Peyer's patch (tissue), 4 donors: ENCODE measurements at regions not wholly inside any gene's neighbourhood (a gene's known extent, or its start where the extent isn't known, plus 50 kb on each side); places are given as distances from the start of the nearest gene placed in this dataset.

ENCODE experiments used
- DNase-seq, 3 donors: peaks; one replicate each; pipeline ENCODE4 v3.0.0-alpha.2; 2017 to 2019
- H3K27ac ChIP-seq, 4 donors: fragments of 200-600 bp; sonication (generic); one replicate each; pipeline ENCODE4 v1.5.1; 2016 to 2019
- H3K27me3 ChIP-seq, 2 donors: fragments of 200-600 bp; sonication (generic); one replicate each; pipeline ENCODE4 v1.5.1; 2019
- H3K36me3 ChIP-seq, 3 donors: fragments of 200-600 bp; sonication (generic); one replicate each; pipeline ENCODE4 v1.5.1; 2016 to 2019
- H3K4me1 ChIP-seq, 4 donors: fragments of 200-600 bp; sonication (generic); one replicate each; pipeline ENCODE4 v1.5.1; 2016 to 2019
- H3K4me3 ChIP-seq, 4 donors: fragments of 200-600 bp; sonication (generic); 1 replicate in 3 of 4; 2 replicates in 1 of 4; pipeline ENCODE4 v1.5.1; 2016 to 2019; ENCODE audit warnings: mild to moderate bottlenecking in 1 of 4
- H3K9me3 ChIP-seq, 4 donors: fragments of 200-600 bp; sonication (generic); one replicate each; pipeline ENCODE4 v1.5.1; 2016 to 2019; ENCODE audit warnings: mild to moderate bottlenecking in 1 of 4
- POLR2A ChIP-seq, 2 donors: fragments of 450-650 bp; IDR thresholded peaks; one replicate each; pipeline ENCODE4 v1.5.1; 2017; ENCODE audit warnings: antibody characterized with exemption in 2 of 2, mild to moderate bottlenecking in 2 of 2, moderate library complexity in 2 of 2
- TF ChIP-seq, protein P1 (sequence below), 6 experiments: fragments of 450-650 bp in 4 of 6; fragments of 200-600 bp in 2 of 6; sonication (generic) in 1 of 6; IDR thresholded peaks; one replicate each; pipeline ENCODE4 v1.5.1; 2017 to 2019; ENCODE audit warnings: antibody characterized with exemption in 6 of 6, mild to moderate bottlenecking in 3 of 6, moderate library complexity in 1 of 6

DNA sequence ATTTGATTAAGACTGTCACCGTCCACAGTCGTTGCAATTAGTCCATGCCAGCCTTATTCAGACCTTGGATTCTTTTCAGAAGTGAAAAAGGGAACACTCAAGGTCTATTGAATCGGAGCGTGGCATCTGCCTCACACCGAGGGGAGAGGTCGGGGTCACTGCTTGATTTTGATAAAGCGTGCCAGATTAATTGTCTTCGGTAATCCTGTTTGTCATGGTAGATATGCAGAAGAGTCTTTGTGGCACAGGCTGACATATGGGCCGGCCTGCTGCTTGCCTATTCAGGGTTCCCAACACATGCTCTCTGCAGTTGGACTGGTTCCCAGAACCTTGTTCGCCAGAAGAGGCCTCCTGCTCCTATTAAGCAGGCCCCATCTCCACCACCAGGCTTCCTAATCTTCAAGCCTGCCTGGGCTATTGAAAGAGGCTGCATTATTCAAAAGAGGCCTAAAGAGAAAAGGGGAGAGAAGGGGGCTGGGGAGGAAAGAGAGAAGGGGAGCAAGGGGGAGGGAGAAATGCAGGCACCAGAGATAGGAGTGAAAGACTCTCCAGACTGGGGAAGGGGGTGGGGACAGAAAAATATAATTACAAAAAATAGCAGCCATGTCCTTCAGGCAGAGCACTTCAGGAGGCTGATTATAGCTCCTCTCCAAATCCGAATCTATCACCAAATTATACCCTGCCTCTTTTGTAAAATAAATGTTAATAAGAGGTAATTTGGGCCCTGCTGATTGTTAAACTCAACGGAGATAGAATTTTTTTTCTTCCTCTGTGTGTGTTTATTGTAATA, 611.3 kb downstream of the HDGFL1 start:
- H3K36me3 ChIP-seq: no peaks in the 10 kb centered on the region
- no peak overlapping the region for H3K4me3 ChIP-seq
- TF ChIP-seq POLR2A (IDR thresholded peaks at IDR 0.05): no peak
- TF ChIP-seq, protein P1, sequence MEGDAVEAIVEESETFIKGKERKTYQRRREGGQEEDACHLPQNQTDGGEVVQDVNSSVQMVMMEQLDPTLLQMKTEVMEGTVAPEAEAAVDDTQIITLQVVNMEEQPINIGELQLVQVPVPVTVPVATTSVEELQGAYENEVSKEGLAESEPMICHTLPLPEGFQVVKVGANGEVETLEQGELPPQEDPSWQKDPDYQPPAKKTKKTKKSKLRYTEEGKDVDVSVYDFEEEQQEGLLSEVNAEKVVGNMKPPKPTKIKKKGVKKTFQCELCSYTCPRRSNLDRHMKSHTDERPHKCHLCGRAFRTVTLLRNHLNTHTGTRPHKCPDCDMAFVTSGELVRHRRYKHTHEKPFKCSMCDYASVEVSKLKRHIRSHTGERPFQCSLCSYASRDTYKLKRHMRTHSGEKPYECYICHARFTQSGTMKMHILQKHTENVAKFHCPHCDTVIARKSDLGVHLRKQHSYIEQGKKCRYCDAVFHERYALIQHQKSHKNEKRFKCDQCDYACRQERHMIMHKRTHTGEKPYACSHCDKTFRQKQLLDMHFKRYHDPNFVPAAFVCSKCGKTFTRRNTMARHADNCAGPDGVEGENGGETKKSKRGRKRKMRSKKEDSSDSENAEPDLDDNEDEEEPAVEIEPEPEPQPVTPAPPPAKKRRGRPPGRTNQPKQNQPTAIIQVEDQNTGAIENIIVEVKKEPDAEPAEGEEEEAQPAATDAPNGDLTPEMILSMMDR (IDR thresholded peaks at IDR 0.05): no peak
- H3K4me1 ChIP-seq: no peaks in the 10 kb centered on the region
- no peak for DNase-seq
- H3K9me3 ChIP-seq: no peaks in the 10 kb centered on the region
- no peaks in the 10 kb centered on the region for H3K27me3 ChIP-seq
- no peak overlapping the region for H3K27ac ChIP-seq

GRCh38 chr6:23181356-23182110, 612.2 kb downstream of the HDGFL1 start:
- no peaks in the 10 kb centered on the region for H3K4me1 ChIP-seq
- TF ChIP-seq, protein P1 (IDR thresholded peaks at IDR 0.05): no peak
- no peak for TF ChIP-seq POLR2A (IDR thresholded peaks at IDR 0.05)
- H3K36me3 ChIP-seq: no peaks in the 10 kb centered on the region
- H3K27ac ChIP-seq: no peak overlapping the region
- H3K9me3 ChIP-seq: no peaks in the 10 kb centered on the region
- H3K27me3 ChIP-seq: no peaks in the 10 kb centered on the region
- no peak for DNase-seq
- H3K4me3 ChIP-seq: no peak overlapping the region

GRCh38 chr6:23183846-23184245, 614.5 kb downstream of the HDGFL1 start:
- Histone ChIP-seq H3K36me3 (no peaks in the 10 kb centered on the region), H3K4me3 (no peak overlapping the region), H3K27me3 (no peaks in the 10 kb centered on the region), H3K9me3 (no peaks in the 10 kb centered on the region), H3K4me1 (no peaks in the 10 kb centered on the region), H3K27ac (no peak overlapping the region)
- no peak for TF ChIP-seq POLR2A (IDR thresholded peaks at IDR 0.05)
- TF ChIP-seq, protein P1 (IDR thresholded peaks at IDR 0.05): no peak
- no peak for DNase-seq

GRCh38 chr6:23184351-23184750, 615.0 kb downstream of the HDGFL1 start:
- no peaks in the 10 kb centered on the region for H3K4me1 ChIP-seq
- H3K9me3 ChIP-seq: no peaks in the 10 kb centered on the region
- TF ChIP-seq POLR2A (IDR thresholded peaks at IDR 0.05): no peak
- TF ChIP-seq, protein P1 (IDR thresholded peaks at IDR 0.05): no peak
- no peak for DNase-seq
- no peak overlapping the region for H3K27ac ChIP-seq
- no peaks in the 10 kb centered on the region for H3K36me3 ChIP-seq
- no peaks in the 10 kb centered on the region for H3K27me3 ChIP-seq
- H3K4me3 ChIP-seq: no peak overlapping the region

DNA sequence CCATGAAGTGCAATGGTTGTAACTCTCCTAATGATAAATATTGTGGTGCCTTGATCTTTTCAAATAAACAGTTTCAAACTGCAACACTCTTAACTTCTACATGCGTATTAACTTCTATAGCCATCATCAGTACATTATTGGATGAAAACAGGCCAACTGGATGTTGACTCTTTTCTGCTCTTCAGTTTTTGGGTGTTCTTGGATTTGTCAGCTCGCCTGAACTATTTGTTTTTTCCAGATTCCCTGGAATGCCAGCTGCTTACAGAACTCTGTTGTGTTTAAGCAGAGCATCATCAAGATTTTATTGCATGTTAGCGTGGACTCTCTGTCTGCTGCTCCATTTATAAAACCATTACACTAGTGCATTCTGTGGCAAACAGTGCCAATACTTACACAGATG, 626.1 kb downstream of the HDGFL1 start:
- Histone ChIP-seq H3K27me3 (no peaks in the 10 kb centered on the region), H3K4me1 (no peaks in the 10 kb centered on the region), H3K36me3 (no peaks in the 10 kb centered on the region), H3K9me3 (no peaks in the 10 kb centered on the region), H3K4me3 (no peak overlapping the region), H3K27ac (no peak overlapping the region)
- TF ChIP-seq POLR2A (IDR thresholded peaks at IDR 0.05): no peak
- TF ChIP-seq, protein P1 (IDR thresholded peaks at IDR 0.05): no peak
- DNase-seq: no peak
